T-helper 1 cell treated with Interleukin-12 subunit alpha and Interleukin-12 subunit beta and Interleukin-4 antibody, amounts not matched to agents 30 μg/mL and 1 μg/mL, for 36 hours (primary cell): ENCODE measurements at regions not wholly inside any gene's neighbourhood (a gene's known extent, or its start where the extent isn't known, plus 50 kb on each side); places are given as distances from the start of the nearest gene placed in this dataset.

Experiments
- H3K27ac Mint-ChIP-seq: one replicate; pipeline ENCODE4 v1.8.0; 2021; ENCODE audit warnings: mild to moderate bottlenecking, mixed read lengths
- H3K27me3 Mint-ChIP-seq: one replicate; pipeline ENCODE4 v1.8.0; 2021; ENCODE audit warnings: low read depth, mixed read lengths
- H3K36me3 Mint-ChIP-seq: one replicate; pipeline ENCODE4 v1.8.0; 2021; ENCODE audit warnings: low read depth, mixed read lengths
- H3K4me1 Mint-ChIP-seq: one replicate; pipeline ENCODE4 v1.8.0; 2021; ENCODE audit warnings: low read depth, mixed read lengths
- H3K4me3 Mint-ChIP-seq: one replicate; pipeline ENCODE4 v1.8.0; 2021; ENCODE audit warnings: mild to moderate bottlenecking, moderate library complexity, mixed read lengths
- H3K9me3 Mint-ChIP-seq: one replicate; pipeline ENCODE4 v1.8.0; 2021; ENCODE audit warnings: mixed read lengths

- Mint-ChIP-seq H3K27me3 (peaks cover 3% of the 10 kb centered on the region), H3K27ac (no peak overlapping the region), H3K4me1 (no peaks in the 10 kb centered on the region), H3K9me3 (no peaks in the 10 kb centered on the region), H3K4me3 (no peak overlapping the region), H3K36me3 (no peaks in the 10 kb centered on the region)
These were observed 52.9 kb upstream of the SLC28A3 start for GRCh38 chr9:84393266-84393950.

GRCh38 chr9:84394036-84394435 is 53.5 kb upstream of the SLC28A3 start:
- H3K4me3 Mint-ChIP-seq, result no peak overlapping the region
- no peaks in the 10 kb centered on the region for H3K9me3 Mint-ChIP-seq
- H3K27me3 Mint-ChIP-seq, result peaks cover 3% of the 10 kb centered on the region
- H3K27ac Mint-ChIP-seq, result no peak overlapping the region
- no peaks in the 10 kb centered on the region for H3K4me1 Mint-ChIP-seq
- H3K36me3 Mint-ChIP-seq, result no peaks in the 10 kb centered on the region

GRCh38 chr9:84397151-84397728 is 56.7 kb upstream of the SLC28A3 start:
- no peak overlapping the region for H3K4me3 Mint-ChIP-seq
- H3K9me3 Mint-ChIP-seq, result no peaks in the 10 kb centered on the region
- H3K36me3 Mint-ChIP-seq, result no peaks in the 10 kb centered on the region
- no peaks in the 10 kb centered on the region for H3K27me3 Mint-ChIP-seq
- no peaks in the 10 kb centered on the region for H3K4me1 Mint-ChIP-seq
- no peak overlapping the region for H3K27ac Mint-ChIP-seq

DNA sequence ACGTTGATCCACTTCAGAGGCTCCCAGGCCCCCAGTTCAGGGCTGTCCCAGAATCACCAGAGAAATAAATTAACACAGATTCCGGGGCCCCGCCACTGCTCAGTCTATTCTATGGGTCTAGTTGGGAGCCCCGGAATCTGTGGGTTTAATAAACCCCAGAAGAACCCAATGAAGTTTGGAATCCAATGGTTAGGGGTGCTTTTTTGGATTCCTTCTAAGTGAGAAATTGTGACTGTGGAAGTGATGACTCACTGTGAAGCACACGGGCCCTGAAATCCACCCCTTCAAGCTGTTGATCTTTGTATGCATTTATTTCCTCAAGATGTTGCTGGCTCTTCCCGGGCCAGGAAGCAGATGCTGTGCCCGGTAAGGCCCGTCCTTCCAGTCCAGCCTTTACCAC is 57.3 kb upstream of the SLC28A3 start:
- Mint-ChIP-seq H3K27ac (no peak overlapping the region), H3K4me1 (no peaks in the 10 kb centered on the region), H3K36me3 (no peaks in the 10 kb centered on the region), H3K9me3 (no peaks in the 10 kb centered on the region), H3K27me3 (no peaks in the 10 kb centered on the region), H3K4me3 (no peak overlapping the region)

DNA sequence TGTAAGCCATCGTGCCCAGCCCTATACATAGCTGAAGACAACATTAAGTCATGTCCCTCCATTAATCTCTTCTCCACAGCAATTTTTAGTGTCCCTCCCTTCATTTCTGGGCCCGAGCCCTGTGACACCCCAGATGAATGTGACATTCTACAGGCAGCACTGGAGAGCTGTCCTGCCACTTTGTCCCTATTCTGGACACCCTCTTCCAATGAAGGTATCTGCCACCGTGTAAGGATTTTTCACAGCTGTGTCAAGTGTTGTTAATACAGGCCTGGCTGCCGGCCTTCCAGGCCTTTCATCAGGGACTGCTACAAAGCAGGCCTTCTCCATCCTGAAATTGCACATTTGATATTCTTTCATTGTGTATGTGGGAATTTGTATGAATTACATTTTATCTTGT is 62.0 kb upstream of the SLC28A3 start:
- no peaks in the 10 kb centered on the region for H3K4me1 Mint-ChIP-seq
- H3K27me3 Mint-ChIP-seq, result no peaks in the 10 kb centered on the region
- no peak overlapping the region for H3K27ac Mint-ChIP-seq
- no peak overlapping the region for H3K4me3 Mint-ChIP-seq
- no peaks in the 10 kb centered on the region for H3K36me3 Mint-ChIP-seq
- no peaks in the 10 kb centered on the region for H3K9me3 Mint-ChIP-seq

DNA sequence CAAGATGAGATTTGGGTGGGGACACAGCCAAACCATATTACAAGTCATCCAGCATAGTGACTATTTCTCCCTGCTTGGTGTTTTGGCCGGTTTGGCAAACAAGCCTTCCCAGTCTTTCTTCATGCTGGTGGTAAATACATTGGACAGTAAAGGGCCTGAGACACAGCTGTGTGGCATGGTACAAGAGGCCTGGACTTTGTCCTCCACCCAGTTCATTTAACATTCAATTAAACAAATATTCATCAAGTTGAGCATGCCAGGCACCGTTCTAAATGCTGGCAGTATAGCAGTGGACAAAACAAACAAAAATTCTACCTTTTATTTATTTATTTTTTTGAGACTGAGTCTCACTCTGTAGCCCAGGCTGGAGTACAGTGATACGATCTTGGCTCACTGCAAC is 62.7 kb upstream of the SLC28A3 start:
- no peaks in the 10 kb centered on the region for H3K36me3 Mint-ChIP-seq

DNA sequence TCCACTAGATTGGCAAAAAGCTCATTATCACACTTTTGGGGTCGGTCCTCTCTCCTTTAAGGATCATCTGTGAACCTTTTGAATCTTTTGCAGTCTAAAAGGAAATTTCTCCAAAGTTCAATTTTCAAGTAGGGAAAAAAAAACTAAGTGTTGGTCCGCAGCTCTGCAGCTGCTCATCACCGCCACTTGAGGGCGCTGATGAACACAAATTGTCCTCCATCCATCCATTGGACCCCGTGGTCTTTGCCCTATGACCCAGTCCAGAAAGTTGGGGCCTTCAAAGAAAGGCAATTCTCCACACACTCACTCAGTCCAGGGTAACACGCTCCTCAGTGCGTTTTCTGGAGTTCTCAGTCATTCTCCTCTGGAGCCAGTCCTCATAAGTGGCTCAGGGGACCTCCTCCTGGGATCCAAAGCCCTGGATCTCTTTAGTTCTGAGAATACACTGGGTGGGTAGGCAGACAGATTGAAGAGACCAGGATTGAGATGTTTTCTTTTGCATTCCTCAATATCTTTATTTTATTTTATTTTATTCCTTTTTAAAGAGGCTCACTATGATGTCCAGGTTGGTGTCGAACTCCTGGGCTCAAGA is 63.6 kb upstream of the SLC28A3 start:
- Mint-ChIP-seq H3K9me3 (no peaks in the 10 kb centered on the region), H3K4me3 (no peak overlapping the region), H3K36me3 (no peaks in the 10 kb centered on the region)

More for the DNA sequence above, 62.7 kb upstream of the SLC28A3 start:
- H3K9me3 Mint-ChIP-seq, result no peaks in the 10 kb centered on the region
- no peaks in the 10 kb centered on the region for H3K27me3 Mint-ChIP-seq
- no peaks in the 10 kb centered on the region for H3K4me1 Mint-ChIP-seq
- no peak overlapping the region for H3K4me3 Mint-ChIP-seq
- no peak overlapping the region for H3K27ac Mint-ChIP-seq

DNA sequence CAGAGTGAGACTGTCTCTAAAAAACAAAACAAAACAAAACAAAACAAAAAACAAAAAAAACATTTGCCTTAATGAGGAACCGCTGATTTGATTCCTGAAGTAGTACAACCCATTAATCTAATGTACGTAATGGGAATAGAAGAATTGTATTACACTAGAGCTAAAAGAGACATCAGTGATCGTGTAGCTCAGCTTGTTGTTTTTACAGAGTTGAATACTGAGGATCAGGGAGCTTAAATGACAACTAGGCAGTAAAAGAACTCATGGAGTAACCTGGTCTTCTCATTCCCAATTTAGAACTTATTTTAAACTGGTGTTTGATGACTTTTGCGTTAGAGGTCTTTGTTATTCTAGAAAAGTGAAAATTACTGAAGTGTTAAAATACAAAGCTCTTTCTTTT is 65.1 kb upstream of the SLC28A3 start:
- no peak overlapping the region for H3K4me3 Mint-ChIP-seq
- H3K4me1 Mint-ChIP-seq, result no peaks in the 10 kb centered on the region
- no peaks in the 10 kb centered on the region for H3K27me3 Mint-ChIP-seq
- no peak overlapping the region for H3K27ac Mint-ChIP-seq
- H3K9me3 Mint-ChIP-seq, result no peaks in the 10 kb centered on the region
- no peaks in the 10 kb centered on the region for H3K36me3 Mint-ChIP-seq

More for the DNA sequence above, 63.6 kb upstream of the SLC28A3 start:
- no peaks in the 10 kb centered on the region for H3K4me1 Mint-ChIP-seq
- no peak overlapping the region for H3K27ac Mint-ChIP-seq
- no peaks in the 10 kb centered on the region for H3K27me3 Mint-ChIP-seq

DNA sequence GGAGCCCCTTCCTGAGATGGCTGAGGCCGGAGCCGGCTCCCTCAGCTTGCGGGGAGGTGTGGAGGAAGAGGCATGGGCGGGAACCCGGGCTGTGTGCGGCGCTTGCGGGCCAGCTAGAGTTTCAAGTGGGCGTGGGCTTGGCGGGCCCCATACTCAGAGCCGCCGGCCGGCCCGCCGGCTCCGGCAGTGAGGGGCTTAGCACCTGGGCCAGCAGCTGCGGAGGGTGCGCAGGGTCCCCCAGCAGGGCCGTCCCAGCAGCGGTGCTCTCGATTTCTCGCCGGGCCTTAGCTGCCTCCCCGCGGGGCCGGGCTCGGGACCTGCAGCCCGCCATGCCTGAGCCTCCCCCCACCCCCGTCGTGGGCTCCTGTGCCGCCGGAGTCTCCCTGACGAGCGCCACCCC is 67.9 kb upstream of the SLC28A3 start:
- H3K9me3 Mint-ChIP-seq, result no peaks in the 10 kb centered on the region
- no peaks in the 10 kb centered on the region for H3K27me3 Mint-ChIP-seq
- H3K4me1 Mint-ChIP-seq, result no peaks in the 10 kb centered on the region
- H3K36me3 Mint-ChIP-seq, result no peaks in the 10 kb centered on the region
- no peak overlapping the region for H3K27ac Mint-ChIP-seq
- no peak overlapping the region for H3K4me3 Mint-ChIP-seq

DNA sequence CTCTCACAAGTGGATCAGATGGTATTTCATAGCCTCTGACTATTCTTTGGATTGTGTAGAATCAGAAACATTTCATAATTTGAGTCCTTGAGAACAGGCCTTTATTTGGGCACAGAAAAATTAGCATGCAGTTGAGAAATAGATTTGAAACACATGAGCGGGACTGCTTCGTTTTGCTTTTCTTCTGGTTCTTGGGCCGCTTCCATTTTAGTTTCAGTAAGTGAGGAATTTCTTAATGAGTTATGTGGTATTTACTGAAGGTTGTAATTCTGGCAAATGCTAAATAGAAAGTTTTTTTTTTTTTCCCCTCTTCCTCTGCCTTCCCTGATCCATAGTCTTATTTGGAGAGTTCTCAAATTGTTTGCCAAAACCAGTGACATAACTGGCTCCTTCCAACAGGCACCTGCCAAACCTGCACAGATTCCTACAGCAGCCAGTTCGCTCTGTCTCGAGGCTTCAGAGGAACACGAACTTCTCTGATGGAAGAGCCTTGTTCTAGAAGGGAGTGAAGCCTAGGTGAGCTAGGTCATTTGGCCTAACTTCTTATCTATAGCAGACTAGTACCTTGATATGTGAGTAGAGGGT is 71.2 kb upstream of the SLC28A3 start:
- Mint-ChIP-seq H3K4me3 (no peak overlapping the region), H3K9me3 (no peaks in the 10 kb centered on the region), H3K4me1 (no peaks in the 10 kb centered on the region), H3K36me3 (no peaks in the 10 kb centered on the region), H3K27ac (no peak overlapping the region), H3K27me3 (no peaks in the 10 kb centered on the region)

GRCh38 chr9:84412654-84413053 is 72.1 kb upstream of the SLC28A3 start:
- Mint-ChIP-seq H3K27me3 (no peaks in the 10 kb centered on the region), H3K36me3 (no peaks in the 10 kb centered on the region), H3K4me3 (no peak overlapping the region), H3K9me3 (no peaks in the 10 kb centered on the region), H3K27ac (no peak overlapping the region), H3K4me1 (no peaks in the 10 kb centered on the region)

DNA sequence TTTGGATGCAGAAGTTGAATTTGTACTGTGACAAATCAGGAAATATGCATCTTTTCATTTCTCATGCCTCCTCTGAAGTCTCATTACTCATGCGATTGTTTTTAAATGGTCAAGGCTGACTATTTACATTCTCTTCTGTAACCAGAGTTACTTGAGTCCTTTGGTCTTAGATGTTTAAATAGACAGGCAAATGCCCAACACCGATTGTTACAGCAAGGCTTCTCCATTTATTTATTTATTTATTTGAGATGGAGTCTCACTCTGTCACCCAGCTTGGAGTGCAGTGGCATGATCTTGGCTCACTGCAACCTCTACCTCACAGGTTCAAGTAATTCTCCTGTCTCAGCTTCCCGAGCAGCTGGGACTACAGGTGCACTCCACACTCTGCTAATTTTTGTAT is 72.7 kb upstream of the SLC28A3 start:
- Mint-ChIP-seq H3K27me3 (no peaks in the 10 kb centered on the region), H3K36me3 (no peaks in the 10 kb centered on the region), H3K4me3 (no peak overlapping the region), H3K4me1 (no peaks in the 10 kb centered on the region), H3K9me3 (no peaks in the 10 kb centered on the region), H3K27ac (no peak overlapping the region)

DNA sequence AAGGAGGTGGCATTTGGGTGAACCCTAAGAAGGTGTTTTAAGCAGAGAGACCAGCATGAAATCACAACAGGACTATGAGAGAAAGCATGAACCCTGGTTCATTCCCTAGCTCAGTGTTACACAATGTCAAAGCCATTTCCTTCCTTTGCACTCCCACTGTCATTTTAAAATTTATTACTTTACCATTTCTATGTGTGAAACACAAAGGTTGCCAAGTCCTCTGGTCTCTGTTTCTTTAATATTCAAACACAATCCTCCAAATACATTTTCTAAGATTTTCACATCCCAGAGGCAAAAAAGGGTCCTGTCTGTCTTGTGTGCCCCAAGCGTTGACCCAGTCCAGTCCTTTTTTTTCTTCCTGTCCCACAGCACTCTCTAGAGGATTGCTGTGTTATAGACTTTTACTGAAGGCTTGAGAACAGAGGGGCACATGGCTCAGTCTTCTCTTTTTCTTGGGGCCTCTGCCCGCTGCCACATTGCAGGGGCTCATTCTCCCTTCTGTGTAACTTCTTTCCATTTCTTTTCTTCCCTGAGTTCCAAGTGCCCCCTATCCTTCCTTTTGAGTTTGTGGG is 78.6 kb upstream of the SLC28A3 start:
- Mint-ChIP-seq H3K27me3 (no peaks in the 10 kb centered on the region), H3K27ac (no peak overlapping the region), H3K36me3 (no peaks in the 10 kb centered on the region), H3K9me3 (no peaks in the 10 kb centered on the region), H3K4me1 (no peaks in the 10 kb centered on the region), H3K4me3 (no peak overlapping the region)

DNA sequence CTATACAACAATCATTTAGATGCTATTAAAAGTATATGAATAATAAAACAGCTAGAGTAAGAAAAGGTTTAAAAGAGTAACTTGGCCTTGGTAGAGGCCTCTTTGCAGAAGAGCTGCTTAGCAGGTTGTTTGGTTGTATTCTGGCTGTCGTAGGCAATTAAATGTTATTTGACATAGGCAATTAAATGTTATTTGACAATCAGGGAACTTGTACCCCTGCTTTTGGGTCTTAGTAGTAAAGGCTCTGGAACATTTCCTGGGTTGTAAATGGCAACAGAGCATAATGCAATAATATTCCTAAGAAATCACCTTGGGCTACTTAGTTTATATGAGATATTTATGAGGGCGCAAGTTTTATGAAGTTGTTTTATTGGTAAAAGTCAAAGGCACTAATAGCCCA is 84.4 kb upstream of the SLC28A3 start:
- no peak overlapping the region for H3K4me3 Mint-ChIP-seq
- H3K27me3 Mint-ChIP-seq, result no peaks in the 10 kb centered on the region
- no peaks in the 10 kb centered on the region for H3K4me1 Mint-ChIP-seq
- H3K9me3 Mint-ChIP-seq, result no peaks in the 10 kb centered on the region
- H3K27ac Mint-ChIP-seq, result no peak overlapping the region
- H3K36me3 Mint-ChIP-seq, result no peaks in the 10 kb centered on the region

GRCh38 chr9:84432746-84433145 is 92.2 kb upstream of the SLC28A3 start:
- Mint-ChIP-seq H3K27me3 (no peaks in the 10 kb centered on the region), H3K4me3 (no peak overlapping the region), H3K27ac (no peak overlapping the region), H3K9me3 (no peaks in the 10 kb centered on the region), H3K4me1 (no peaks in the 10 kb centered on the region), H3K36me3 (no peaks in the 10 kb centered on the region)
